Retinal pigment epithelial cell (primary cell): ENCODE measurements at regions not wholly inside any gene's neighbourhood (a gene's known extent, or its start where the extent isn't known, plus 50 kb on each side); places are given as distances from the start of the nearest gene placed in this dataset.
A peak's percentile ranks its signal among the peaks of the same experiment; 100 is the strongest.

Source experiments
- DNase-seq: peaks from one replicate; pipeline ENCODE4 v3.0.0-alpha.2; 2010; ENCODE audit warnings: low read depth
- H3K4me3 ChIP-seq: 2 replicates; pipeline ENCODE4 v1.5.1; 2011; ENCODE audit warnings: mild to moderate bottlenecking, low read length, control low read depth, moderate library complexity
- TF ChIP-seq, protein P1 (sequence below): conservative IDR thresholded peaks from 2 replicates; pipeline ENCODE4 v1.5.1; 2011; ENCODE audit warnings: low read depth, low read length, control low read depth, inconsistent platforms

DNA sequence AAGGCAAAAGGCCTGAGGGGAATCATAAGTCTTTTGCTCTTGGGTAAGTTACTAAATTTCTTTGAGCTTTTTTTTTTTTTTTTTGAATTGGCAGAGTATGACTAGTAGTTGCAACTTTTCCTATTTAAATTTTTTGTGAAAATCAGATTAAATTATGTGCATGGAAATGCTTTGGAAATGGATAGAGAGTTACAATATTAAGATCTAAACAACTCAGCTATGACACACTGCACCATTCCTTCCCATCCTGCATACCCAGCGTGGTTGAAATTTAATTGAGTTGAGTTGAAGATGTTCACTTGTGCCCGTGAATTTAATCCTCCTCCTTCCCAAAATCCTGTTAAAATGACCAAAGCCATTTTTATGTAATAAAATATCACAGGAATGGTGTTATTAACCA, 296.4 kb downstream of the ACTL7B start:
- DNase-seq, result no peak
- TF ChIP-seq, protein P1, sequence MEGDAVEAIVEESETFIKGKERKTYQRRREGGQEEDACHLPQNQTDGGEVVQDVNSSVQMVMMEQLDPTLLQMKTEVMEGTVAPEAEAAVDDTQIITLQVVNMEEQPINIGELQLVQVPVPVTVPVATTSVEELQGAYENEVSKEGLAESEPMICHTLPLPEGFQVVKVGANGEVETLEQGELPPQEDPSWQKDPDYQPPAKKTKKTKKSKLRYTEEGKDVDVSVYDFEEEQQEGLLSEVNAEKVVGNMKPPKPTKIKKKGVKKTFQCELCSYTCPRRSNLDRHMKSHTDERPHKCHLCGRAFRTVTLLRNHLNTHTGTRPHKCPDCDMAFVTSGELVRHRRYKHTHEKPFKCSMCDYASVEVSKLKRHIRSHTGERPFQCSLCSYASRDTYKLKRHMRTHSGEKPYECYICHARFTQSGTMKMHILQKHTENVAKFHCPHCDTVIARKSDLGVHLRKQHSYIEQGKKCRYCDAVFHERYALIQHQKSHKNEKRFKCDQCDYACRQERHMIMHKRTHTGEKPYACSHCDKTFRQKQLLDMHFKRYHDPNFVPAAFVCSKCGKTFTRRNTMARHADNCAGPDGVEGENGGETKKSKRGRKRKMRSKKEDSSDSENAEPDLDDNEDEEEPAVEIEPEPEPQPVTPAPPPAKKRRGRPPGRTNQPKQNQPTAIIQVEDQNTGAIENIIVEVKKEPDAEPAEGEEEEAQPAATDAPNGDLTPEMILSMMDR, result no peak
- H3K4me3 ChIP-seq, result no peak overlapping the region

GRCh38 chr9:108554831-108555230, 301.0 kb downstream of the ACTL7B start:
- H3K4me3 ChIP-seq, result no peak overlapping the region
- DNase-seq, result no peak
- TF ChIP-seq, protein P1, result no peak

- H3K4me3 ChIP-seq, result no peak overlapping the region
- DNase-seq, result no peak
- TF ChIP-seq, protein P1, result no peak
Measured at GRCh38 chr9:108553111-108553635, 302.6 kb downstream of the ACTL7B start.

DNA sequence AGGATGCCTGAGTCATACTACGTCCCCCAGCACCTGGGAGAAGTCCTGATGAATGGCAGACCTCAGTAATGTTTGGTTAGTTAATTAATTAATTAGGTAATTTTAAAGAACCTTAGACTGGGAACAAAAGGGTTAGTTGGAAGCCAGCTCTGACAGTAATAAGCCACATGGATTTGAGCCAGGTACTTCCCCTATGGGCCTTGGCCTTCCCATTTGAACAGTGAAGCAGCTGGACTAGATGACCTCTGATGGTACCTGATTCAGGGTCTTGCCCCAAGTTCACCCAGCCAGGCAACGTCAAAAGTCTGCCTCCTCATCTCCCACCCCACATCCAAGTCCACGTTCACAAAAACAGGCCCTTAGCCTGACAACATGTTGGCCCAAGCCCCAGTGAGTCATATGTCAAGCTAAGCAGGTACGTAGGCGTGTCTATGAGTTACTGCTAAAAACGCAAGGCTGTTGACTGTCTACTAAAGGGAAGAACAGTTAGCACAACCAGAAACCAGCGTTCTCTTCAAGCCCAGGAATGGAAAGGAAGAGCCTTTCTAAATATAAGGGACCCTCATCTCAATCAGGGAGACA, 303.2 kb downstream of the ACTL7B start:
- DNase-seq, result peak; percentile 26
- TF ChIP-seq, protein P1, result no peak
- H3K4me3 ChIP-seq, result no peak overlapping the region

DNA sequence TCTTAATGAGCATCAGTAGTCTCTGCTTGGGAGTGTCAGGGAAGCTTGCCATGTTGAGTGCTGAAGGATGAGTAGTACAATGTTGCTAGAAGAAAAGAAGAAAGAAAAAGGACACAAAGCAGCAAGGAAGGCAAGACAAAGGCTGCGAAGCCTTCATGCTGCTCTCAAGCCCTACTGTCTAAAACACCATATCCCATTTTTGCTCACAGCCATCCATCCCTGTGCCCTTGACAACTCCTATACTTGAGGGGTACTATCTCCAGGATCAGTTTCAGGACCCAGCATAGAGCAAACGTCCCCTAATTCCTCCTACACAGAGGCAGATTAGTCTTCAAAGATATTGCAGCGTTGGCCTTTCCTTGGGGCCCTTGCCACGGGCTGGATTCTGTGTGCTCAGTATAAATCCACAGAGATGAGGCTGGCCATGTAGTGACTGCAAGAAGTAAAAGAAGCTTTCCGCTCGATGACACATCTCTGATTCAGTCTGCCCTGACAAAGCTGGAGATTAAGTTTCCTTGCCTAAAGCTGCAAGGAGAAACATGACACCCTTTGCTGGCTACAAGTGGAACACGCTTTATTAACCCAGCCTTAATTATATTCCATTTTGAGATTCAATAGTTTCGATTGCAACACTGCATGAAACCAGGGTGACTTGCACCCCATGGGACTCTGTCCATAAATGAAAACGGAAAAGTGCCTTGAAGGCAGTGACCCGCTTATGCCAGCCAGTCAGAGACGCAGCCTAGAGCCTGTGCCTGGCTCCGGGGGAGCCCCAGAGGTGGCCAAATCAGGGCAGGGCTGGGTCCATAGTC, 304.6 kb downstream of the ACTL7B start:
- peak; percentile 92 for DNase-seq
- TF ChIP-seq, protein P1, result no peak
- H3K4me3 ChIP-seq, result no peak overlapping the region

GRCh38 chr9:108550106-108550505, 305.7 kb downstream of the ACTL7B start:
- TF ChIP-seq, protein P1, result no peak
- DNase-seq, result no peak

More at GRCh38 chr9:108550106-108550505, 305.7 kb downstream of the ACTL7B start:
- H3K4me3 ChIP-seq, result no peak overlapping the region
